ENCODE measurements at regions not wholly inside any gene's neighbourhood (a gene's known extent, or its start where the extent isn't known, plus 50 kb on each side); places are given as distances from the start of the nearest gene placed in this dataset.

DNA sequence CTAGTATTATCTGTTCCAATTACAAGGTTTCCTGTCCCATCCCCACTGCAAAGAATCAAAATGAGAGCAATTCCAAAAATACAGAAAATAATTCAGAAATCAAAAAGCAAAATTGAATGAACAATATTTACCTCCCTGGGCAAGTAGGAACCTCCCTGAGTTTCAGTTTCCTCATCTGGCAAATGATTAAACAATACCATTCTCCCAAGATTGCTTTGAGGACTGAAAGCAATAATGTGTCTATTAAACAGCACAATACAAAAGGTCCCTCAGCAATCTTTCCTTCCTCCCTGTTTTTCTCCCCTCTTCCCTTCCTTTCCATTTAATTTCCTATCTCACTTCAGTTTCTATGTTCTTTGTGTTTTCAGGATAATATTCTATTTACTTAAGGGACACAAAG is 171.0 kb downstream of the ZC3H11B start (continued):
- TF ChIP-seq, protein P1, sequence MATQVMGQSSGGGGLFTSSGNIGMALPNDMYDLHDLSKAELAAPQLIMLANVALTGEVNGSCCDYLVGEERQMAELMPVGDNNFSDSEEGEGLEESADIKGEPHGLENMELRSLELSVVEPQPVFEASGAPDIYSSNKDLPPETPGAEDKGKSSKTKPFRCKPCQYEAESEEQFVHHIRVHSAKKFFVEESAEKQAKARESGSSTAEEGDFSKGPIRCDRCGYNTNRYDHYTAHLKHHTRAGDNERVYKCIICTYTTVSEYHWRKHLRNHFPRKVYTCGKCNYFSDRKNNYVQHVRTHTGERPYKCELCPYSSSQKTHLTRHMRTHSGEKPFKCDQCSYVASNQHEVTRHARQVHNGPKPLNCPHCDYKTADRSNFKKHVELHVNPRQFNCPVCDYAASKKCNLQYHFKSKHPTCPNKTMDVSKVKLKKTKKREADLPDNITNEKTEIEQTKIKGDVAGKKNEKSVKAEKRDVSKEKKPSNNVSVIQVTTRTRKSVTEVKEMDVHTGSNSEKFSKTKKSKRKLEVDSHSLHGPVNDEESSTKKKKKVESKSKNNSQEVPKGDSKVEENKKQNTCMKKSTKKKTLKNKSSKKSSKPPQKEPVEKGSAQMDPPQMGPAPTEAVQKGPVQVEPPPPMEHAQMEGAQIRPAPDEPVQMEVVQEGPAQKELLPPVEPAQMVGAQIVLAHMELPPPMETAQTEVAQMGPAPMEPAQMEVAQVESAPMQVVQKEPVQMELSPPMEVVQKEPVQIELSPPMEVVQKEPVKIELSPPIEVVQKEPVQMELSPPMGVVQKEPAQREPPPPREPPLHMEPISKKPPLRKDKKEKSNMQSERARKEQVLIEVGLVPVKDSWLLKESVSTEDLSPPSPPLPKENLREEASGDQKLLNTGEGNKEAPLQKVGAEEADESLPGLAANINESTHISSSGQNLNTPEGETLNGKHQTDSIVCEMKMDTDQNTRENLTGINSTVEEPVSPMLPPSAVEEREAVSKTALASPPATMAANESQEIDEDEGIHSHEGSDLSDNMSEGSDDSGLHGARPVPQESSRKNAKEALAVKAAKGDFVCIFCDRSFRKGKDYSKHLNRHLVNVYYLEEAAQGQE (IDR thresholded peaks at IDR 0.05; ENCODE audit: low read depth), result no peak

DNA sequence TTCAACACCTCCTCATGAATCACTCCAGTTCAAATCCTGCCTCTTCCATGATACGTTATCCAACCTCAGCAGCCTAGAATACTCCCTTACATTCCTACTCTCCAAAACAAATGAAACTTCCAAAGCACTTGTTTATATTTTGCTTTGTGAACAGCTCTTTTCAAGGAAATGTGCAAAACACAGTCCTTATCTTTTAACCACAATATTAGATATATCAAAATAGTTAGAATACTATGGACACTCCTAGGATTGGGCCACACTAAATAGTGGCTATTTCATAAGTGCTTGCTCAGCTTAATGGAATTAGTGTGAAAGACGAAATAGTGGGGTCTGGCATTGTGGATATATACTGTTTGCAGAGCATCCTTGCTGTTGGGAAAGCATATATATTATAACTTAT is 173.5 kb downstream of the ZC3H11B start:
- no peak overlapping the region for H3K4me3 ChIP-seq (replicated peaks in 1 of 2; ENCODE audit: low read depth in 1 of 2, low read length in 2 of 2)
- no peak overlapping the region for H3K4me2 ChIP-seq (ENCODE audit: low read length)
- ATAC-seq, result no peak
- no peaks in the 10 kb centered on the region for H3K9me2 ChIP-seq (ENCODE audit: insufficient read depth)
- ChIA-PET CTCF (no interaction called here), POLR2A (no interaction called here), RAD21 (ENCODE audit: low non-redundant PET in 1 of 2, low total read pairs in 2 of 2, uncharacterized antibody in 2 of 2, unreplicated experiment in 2 of 2) (no interaction called here)
- no peak overlapping the region for H3K27ac ChIP-seq (ENCODE audit: low read depth, low read length)
- no peak for TF ChIP-seq CBX3 (IDR thresholded peaks at IDR 0.05; ENCODE audit: low read depth)
- TF ChIP-seq, protein P2, sequence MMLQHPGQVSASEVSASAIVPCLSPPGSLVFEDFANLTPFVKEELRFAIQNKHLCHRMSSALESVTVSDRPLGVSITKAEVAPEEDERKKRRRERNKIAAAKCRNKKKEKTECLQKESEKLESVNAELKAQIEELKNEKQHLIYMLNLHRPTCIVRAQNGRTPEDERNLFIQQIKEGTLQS (IDR thresholded peaks at IDR 0.05), result no peak
- no peak for TF ChIP-seq SRF (IDR thresholded peaks at IDR 0.05; ENCODE audit: low read depth)
- TF ChIP-seq SP1 (IDR thresholded peaks at IDR 0.05; ENCODE audit: low read depth), result no peak
- no peak for TF ChIP-seq CEBPB (IDR thresholded peaks at IDR 0.05; ENCODE audit: low read depth)
- H3K4me1 ChIP-seq (ENCODE audit: control insufficient read depth in 1 of 2, insufficient read depth in 2 of 2, low read length in 2 of 2), result peaks cover 0 to 8% of the 10 kb centered on the region in 2 experiments; a peak in 2 of 4 replicates
- H2AFZ ChIP-seq (ENCODE audit: low read depth, low read length, poor library complexity, severe bottlenecking), result no peak overlapping the region
- no peaks in the 10 kb centered on the region for H3K79me2 ChIP-seq (ENCODE audit: insufficient read depth, low read length)
- no peaks in the 10 kb centered on the region for H3K27me3 ChIP-seq (ENCODE audit: insufficient read depth, low read length)
- DNase-seq (ENCODE audit: low read depth, low spot score), result no peak
- no peak overlapping the region for H3K9ac ChIP-seq (ENCODE audit: low read length)
- no peaks in the 10 kb centered on the region for H3K36me3 ChIP-seq (ENCODE audit: control insufficient read depth in 1 of 2, insufficient read depth in 2 of 2, low read length in 2 of 2)
- BruUV-seq (replicated peaks), result no TSS peak
- H4K20me1 ChIP-seq (ENCODE audit: insufficient read depth), result no peaks in the 10 kb centered on the region
- intact Hi-C loops (cut with micrococcal nuclease), result no loop called here
- H3K9me3 ChIP-seq (ENCODE audit: control insufficient read depth in 1 of 2, insufficient read depth in 1 of 2, low read depth in 1 of 2, low read length in 2 of 2), result no peaks in the 10 kb centered on the region

Data from HCT116 (cell line).